OCI-M2 (cell line): ENCODE measurements at regions not wholly inside any gene's neighbourhood (a gene's known extent, or its start where the extent isn't known, plus 50 kb on each side); places are given as distances from the start of the nearest gene placed in this dataset.
"Not testable (repeated sequence)": the region's sequence is repeated elsewhere in the genome, so short reads cannot be mapped to it uniquely, and the experiment has no call there.

Experiments
- DNase-seq: peaks from one replicate; lab custom pipeline; 2025; ENCODE audit not compliant: unreplicated experiment; lab: John Stamatoyannopoulos, UW

GRCh38 chr6:4224067-4224978 lies 88.9 kb upstream of the ECI2 start:
- DNase-seq, result peak; percentile 54

GRCh38 chr6:4220558-4220957 lies 85.2 kb upstream of the ECI2 start:
- DNase-seq, result no peak

DNA sequence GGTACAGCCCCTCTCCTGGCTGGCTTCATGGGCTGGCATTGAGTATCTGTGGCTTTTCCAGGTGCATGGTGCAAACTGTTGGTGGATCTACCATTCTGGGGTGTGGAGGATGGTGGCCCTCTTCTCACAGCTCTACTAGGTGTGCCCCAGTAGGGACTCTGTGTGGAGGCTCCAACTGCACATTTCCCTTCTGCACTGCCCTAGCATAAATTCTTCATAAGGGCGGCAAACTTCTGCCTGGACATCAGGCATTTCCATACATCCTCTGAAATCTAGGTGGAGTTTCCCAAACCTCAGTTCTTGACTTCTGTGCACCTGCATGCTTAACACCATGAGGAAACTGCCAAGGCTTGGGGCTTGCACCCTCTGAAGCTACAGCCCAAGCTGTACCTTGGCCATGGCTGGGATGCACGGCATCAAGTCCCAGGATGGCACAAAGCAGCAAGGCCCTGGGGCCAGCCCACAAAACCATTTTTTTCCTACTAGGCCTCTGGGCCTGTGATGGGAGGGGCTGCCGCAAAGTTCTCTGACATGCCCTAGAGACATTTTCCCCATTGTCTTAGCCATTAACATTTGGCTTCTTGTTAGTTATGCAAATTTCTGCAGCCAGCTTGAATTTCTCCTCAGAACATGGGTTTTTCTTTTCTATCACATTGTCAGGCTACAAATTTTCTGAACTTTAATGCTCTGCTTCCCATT lies 83.4 kb upstream of the ECI2 start:
- not testable (repeated sequence) for DNase-seq

DNA sequence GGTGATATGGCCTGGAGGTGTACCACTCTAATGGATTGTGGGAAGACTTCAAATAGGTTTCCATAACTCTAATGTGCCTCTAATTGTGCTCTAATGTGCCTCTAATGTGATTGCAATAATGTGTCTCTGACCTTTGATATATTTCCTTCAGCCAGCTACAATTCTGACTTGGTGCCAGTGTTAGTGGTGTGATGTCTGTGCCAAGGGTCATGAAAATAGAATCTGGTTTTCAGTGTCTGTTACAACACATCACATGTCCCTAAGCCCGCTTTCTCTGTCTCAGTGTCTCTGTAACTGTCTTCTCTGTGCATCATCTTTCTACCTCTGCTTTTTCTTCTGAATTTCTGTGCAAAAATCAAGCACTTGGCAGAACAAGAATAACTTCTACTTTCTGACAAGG lies 77.2 kb upstream of the ECI2 start:
- no peak for DNase-seq

DNA sequence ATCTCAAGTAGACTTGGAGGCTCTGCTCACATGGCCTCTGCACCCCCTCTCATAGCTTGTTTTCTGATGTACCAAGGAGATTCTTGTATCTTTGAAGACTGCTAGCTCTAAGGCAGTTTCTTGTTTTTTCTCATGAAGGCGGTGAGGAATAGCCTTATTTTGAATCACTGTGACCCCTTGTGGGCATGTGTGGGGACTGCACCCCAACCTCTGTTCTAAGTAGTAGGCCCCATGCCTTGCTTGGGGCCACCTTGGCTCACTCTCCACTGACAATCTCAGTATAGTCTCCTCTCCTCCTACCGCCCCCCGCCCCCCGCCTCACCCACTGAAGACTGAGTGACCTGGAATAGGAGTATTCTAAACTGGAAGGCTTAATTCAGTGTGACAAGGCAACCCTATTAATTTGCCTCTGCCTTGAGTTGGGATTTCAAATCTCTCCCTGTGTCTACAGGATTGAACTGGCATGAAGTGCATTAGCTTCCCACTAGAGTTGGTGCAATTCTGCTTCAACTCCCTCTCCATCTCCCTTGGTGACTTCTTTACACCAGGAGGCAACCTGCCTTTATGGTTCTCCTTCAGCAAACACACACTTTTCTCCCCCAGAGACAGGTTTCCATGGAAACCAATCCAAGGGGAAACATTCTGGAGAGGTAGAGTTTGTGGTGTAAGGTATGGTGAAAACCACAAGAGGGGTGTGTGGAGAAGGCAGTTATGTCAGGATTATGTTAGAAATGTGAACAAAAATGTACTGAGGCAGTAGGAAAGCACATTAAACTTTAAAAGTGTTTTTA lies 75.4 kb upstream of the ECI2 start:
- DNase-seq, result peak; percentile 9

DNA sequence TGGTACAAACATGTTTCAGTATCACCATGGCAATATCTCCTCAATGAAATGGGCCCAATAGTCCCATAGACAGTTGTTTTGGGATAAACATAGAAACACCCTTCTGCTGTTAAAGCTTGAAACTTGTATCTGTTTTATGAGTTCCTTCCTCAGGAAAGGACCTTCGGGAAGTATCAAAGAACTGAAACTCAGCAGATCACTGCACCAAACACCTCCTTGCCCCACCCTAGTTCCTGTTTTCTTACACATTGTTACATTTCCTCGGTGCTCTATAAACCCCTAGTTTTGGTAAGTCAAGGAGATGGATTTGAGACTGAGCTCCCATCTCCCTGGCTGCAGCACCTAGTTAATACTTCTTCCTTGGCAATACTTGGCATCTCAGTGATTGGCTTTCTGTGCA lies 73.8 kb upstream of the ECI2 start:
- no peak for DNase-seq

- DNase-seq, result no peak
Measured at GRCh38 chr6:4208158-4208557, 72.8 kb upstream of the ECI2 start.

- DNase-seq, result not testable (repeated sequence)
Measured at GRCh38 chr6:4203642-4204417, 68.5 kb upstream of the ECI2 start.

- no peak for DNase-seq
Measured at GRCh38 chr6:4192627-4193026, 57.3 kb upstream of the ECI2 start.

DNA sequence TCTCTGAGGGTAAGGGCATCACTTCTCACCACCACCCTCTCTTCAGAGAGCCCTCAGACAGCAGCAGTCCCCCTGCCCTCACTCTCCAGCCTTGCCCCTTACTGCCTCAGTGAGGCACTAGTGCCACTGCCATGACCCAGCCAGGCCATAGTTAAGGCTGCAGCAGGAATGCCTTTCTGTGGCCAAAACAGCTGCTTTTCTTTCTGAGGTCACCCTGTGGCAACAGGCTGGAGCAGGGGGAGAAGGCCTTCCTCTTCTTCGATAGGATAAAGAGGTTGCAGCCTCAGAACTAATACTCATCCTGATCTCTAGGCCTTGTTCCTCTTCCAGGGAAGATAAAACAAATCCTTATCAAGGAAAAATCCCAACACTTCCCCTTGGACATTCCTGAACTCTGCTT lies 56.8 kb upstream of the ECI2 start:
- no peak for DNase-seq

GRCh38 chr6:4191271-4191721 lies 55.9 kb upstream of the ECI2 start:
- DNase-seq, result no peak

DNA sequence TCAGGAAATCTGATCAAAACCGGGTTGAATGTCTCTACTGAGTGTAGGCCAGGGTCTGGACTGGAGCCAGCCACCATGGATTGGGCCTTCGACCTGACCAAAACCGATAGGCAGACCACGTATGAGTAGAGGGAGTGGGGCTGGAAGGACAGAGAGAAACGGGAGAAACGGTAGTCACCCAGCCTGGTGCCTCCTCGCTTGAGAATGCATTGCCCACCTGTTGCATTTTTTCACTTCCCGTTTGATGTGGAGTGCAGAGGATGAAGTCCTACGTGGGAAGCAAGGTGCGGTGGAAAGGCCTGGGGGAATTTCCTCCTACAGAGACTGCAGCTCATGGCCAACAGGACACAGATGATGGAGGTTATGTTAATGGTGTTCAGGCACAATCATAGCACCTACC lies 53.9 kb upstream of the ECI2 start:
- DNase-seq, result no peak

- DNase-seq, result no peak
Measured at GRCh38 chr6:4188801-4189200, 53.4 kb upstream of the ECI2 start.

- DNase-seq, result no peak
Measured at GRCh38 chr6:4187480-4187879, 52.1 kb upstream of the ECI2 start.

GRCh38 chr6:4186385-4186784 lies 51.0 kb upstream of the ECI2 start:
- DNase-seq, result no peak

- no peak for DNase-seq
Measured at GRCh38 chr6:4185846-4186245, 50.5 kb upstream of the ECI2 start.

GRCh38 chr6:4185419-4185818 lies 50.0 kb upstream of the ECI2 start:
- no peak for DNase-seq
